ENCODE measurements at regions not wholly inside any gene's neighbourhood (a gene's known extent, or its start where the extent isn't known, plus 50 kb on each side); places are given as distances from the start of the nearest gene placed in this dataset.
"Not testable (repeated sequence)": the region's sequence is repeated elsewhere in the genome, so short reads cannot be mapped to it uniquely, and the experiment has no call there.

DNA sequence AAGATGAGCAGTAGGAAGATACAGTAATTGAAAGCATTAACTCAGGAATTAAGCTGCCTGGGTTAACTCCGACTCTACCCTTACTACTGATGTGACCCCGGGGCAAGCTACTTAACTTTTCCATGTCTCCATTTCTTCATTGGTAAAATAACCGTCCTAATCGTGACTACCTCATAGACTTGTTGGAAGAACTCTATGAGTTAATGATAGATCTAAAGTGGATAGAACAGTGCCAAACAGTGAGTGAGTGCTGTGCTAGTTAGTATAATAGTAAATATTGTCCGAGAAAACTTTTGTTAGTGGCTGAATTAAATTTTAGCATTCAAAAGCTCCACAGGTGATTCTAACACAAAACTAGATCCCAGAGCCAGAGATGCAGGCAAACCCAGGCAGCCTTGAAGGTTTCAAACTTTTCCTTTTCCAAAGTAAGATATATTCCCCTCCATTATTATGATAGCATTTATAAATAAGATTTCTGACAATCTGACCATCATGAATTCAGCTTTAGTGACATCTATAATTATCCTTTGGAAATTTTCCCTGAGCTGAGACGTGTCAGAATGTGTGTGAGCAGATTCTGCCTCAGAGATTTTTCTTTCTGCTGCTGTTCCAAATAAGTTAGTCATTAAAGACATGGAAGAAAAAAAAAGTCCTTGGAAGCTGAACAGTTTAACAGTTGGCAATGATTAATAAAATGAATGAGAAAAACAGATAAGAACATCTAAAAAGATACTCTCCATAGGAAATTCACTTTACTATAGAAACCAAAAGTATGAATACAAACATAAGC is 369.5 kb downstream of the PRELID2 start:
- no peak for TF ChIP-seq POLR2AphosphoS5 (IDR thresholded peaks at IDR 0.05; ENCODE audit: low read depth, low read length)
- TF ChIP-seq TAF1 (IDR thresholded peaks at IDR 0.05; ENCODE audit: borderline replicate concordance, low read depth, low read length): no peak
- TF ChIP-seq POLR2A (IDR thresholded peaks at IDR 0.05; ENCODE audit: low read depth, low read length): no peak
- DNase-seq (ENCODE audit: insufficient read length): no peak
- no peak for FAIRE-seq

DNA sequence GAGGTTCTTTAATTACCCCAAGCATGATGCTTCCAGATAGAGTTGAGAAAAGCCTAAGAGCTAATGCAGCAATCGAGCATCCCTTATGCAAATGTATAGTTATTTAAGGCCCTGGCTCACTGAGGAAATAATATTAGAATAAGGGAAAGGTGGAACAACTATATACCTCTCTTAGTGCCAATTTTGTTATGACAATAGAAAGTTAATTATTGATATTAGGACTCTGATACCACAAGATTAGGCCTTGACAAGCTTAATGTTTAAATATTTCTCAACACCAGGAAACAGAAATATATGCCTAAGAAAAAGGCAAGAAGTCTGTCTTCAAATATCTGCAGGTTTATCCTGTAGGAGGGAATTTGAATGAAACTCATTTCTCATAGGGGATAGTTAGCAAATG is 371.0 kb downstream of the PRELID2 start:
- TF ChIP-seq POLR2A (IDR thresholded peaks at IDR 0.05; ENCODE audit: low read depth, low read length) (no peak), TAF1 (IDR thresholded peaks at IDR 0.05; ENCODE audit: borderline replicate concordance, low read depth, low read length) (no peak), POLR2AphosphoS5 (IDR thresholded peaks at IDR 0.05; ENCODE audit: low read depth, low read length) (no peak)
- FAIRE-seq (no peak), DNase-seq (ENCODE audit: insufficient read length) (no peak)

DNA sequence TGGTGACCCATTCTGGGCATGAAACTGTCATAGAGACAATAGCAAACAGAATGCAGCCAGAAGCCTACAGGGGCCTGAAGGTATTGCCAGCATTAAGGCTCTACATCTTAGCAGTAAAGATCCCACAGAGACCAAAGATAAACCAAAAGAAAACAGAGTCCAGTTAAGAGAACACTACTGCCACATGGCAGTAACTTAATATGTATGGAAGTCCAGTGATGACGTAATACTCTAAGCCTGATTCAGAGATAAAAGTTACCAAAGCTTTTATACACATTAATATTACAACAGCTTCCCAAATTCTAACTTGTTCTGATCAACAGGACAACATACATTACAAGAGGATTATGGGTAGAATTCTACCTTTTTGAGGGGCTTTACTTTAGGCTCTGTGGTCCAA is 371.5 kb downstream of the PRELID2 start:
- TF ChIP-seq TAF1 (IDR thresholded peaks at IDR 0.05; ENCODE audit: borderline replicate concordance, low read depth, low read length) (no peak), POLR2A (IDR thresholded peaks at IDR 0.05; ENCODE audit: low read depth, low read length) (no peak), POLR2AphosphoS5 (IDR thresholded peaks at IDR 0.05; ENCODE audit: low read depth, low read length) (no peak)
- FAIRE-seq (no peak), DNase-seq (ENCODE audit: insufficient read length) (no peak)

DNA sequence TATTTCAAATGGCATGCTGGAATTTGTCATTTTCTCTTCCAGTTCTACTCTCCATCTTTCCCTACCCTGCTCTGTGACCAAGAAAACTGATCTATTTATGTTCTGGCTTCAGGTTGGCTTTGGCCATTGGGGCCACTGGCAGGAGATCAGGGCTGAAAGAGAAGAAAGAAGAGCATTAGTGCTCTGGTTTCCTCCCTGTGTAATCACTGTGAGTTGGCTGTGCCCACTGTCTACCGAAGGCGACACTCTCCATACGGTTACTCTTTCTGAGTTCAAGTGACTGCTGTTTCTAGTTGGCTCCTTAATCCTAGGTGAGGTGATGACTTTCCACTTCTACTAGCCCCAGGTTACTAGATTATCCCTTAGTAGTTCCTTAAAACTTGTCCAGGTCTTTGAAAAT is 372.6 kb downstream of the PRELID2 start:
- no peak for TF ChIP-seq POLR2A (IDR thresholded peaks at IDR 0.05; ENCODE audit: low read depth, low read length)
- TF ChIP-seq POLR2AphosphoS5 (IDR thresholded peaks at IDR 0.05; ENCODE audit: low read depth, low read length): no peak
- TF ChIP-seq TAF1 (IDR thresholded peaks at IDR 0.05; ENCODE audit: borderline replicate concordance, low read depth, low read length): no peak
- FAIRE-seq: no peak
- no peak for DNase-seq (ENCODE audit: insufficient read length)

DNA sequence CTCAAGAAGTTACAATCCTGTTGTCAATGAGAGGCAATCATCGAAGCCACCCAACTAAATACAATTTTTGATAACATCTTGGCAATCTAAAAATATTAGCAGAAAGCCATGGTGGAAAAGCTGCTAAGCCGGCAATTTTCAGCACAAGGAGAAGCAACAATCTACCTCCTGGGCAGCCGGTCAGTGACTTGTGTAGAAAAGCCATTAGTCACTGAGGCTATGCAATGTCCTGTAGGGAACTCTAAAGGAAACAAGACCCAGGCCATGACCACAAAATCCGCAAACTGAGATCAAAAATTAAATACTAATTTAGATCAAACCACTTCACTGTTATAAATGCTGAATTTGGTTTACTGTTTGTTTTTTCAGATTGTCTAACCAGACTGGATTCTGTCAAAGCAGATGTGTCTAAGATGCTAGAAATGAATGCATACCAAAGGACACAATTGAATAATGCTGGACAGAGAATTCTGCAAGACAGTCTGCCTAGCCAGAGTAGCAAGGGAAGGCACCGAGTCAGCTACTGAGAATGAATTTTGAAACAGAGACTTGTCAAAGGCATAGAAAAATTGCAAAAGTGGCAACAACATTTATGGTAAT is 384.8 kb downstream of the PRELID2 start:
- no peak for TF ChIP-seq TAF1 (IDR thresholded peaks at IDR 0.05; ENCODE audit: borderline replicate concordance, low read depth, low read length)
- TF ChIP-seq POLR2A (IDR thresholded peaks at IDR 0.05; ENCODE audit: low read depth, low read length): no peak
- no peak for TF ChIP-seq POLR2AphosphoS5 (IDR thresholded peaks at IDR 0.05; ENCODE audit: low read depth, low read length)
- no peak for FAIRE-seq
- DNase-seq (ENCODE audit: insufficient read length): no peak

GRCh38 chr5:145449794-145450193 is 385.3 kb downstream of the PRELID2 start:
- DNase-seq (ENCODE audit: insufficient read length) (no peak), FAIRE-seq (no peak)
- TF ChIP-seq POLR2A (IDR thresholded peaks at IDR 0.05; ENCODE audit: low read depth, low read length): no peak
- no peak for TF ChIP-seq POLR2AphosphoS5 (IDR thresholded peaks at IDR 0.05; ENCODE audit: low read depth, low read length)
- no peak for TF ChIP-seq TAF1 (IDR thresholded peaks at IDR 0.05; ENCODE audit: borderline replicate concordance, low read depth, low read length)

DNA sequence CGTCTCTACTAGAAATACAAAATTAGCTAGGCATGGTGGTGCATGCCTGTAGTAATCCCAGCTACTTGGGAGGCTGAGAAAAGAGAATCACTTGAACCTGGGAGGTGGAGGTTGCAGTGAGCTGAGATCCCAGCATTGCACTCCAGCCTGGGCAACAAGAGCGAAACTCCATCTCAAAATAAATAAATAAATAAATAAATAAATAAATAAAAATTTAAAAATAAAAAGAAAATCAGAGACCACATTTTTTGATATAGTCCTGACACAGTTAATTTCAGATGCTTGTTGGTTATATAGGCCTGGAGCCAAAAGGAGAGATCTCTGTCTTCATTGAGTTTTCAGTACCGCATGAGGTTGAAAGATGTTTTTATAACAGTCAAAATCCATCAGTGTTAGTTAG is 388.3 kb downstream of the PRELID2 start:
- FAIRE-seq; DNase-seq (ENCODE audit: insufficient read length): not testable (repeated sequence)

DNA sequence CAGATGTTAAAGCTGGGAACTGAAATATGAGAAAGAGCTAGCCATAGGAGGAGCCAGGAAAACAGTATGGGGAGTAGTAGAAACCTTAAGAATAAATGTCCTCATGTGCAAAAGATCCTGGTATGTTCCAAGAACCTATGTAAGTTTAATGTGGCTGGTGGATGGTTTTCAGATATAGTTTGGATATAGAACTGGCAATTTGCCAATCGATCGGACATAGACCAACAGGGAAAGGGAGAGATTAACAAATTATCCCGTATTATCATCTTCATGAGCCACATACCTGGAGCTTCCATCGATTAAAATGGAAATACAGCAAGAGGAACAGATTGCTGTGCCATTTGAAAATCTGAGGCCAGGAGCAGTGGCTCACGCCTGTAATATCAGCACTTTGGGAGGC is 388.7 kb downstream of the PRELID2 start:
- TF ChIP-seq TAF1 (IDR thresholded peaks at IDR 0.05; ENCODE audit: borderline replicate concordance, low read depth, low read length): no peak
- no peak for TF ChIP-seq POLR2A (IDR thresholded peaks at IDR 0.05; ENCODE audit: low read depth, low read length)
- no peak for TF ChIP-seq POLR2AphosphoS5 (IDR thresholded peaks at IDR 0.05; ENCODE audit: low read depth, low read length)
- no peak for FAIRE-seq

GRCh38 chr5:145445027-145445426 is 390.1 kb downstream of the PRELID2 start:
- DNase-seq (ENCODE audit: insufficient read length) (no peak), FAIRE-seq (no peak)
- TF ChIP-seq TAF1 (IDR thresholded peaks at IDR 0.05; ENCODE audit: borderline replicate concordance, low read depth, low read length) (no peak), POLR2A (IDR thresholded peaks at IDR 0.05; ENCODE audit: low read depth, low read length) (no peak), POLR2AphosphoS5 (IDR thresholded peaks at IDR 0.05; ENCODE audit: low read depth, low read length) (no peak)

More for the DNA sequence above, 388.7 kb downstream of the PRELID2 start:
- DNase-seq (ENCODE audit: insufficient read length): no peak

GRCh38 chr5:145443964-145444363 is 391.2 kb downstream of the PRELID2 start:
- FAIRE-seq (no peak), DNase-seq (ENCODE audit: insufficient read length) (no peak)
- TF ChIP-seq TAF1 (IDR thresholded peaks at IDR 0.05; ENCODE audit: borderline replicate concordance, low read depth, low read length) (no peak), POLR2AphosphoS5 (IDR thresholded peaks at IDR 0.05; ENCODE audit: low read depth, low read length) (no peak)

GRCh38 chr5:145443366-145443765 is 391.8 kb downstream of the PRELID2 start:
- DNase-seq (ENCODE audit: insufficient read length) (no peak), FAIRE-seq (no peak)
- TF ChIP-seq TAF1 (IDR thresholded peaks at IDR 0.05; ENCODE audit: borderline replicate concordance, low read depth, low read length) (no peak), POLR2A (IDR thresholded peaks at IDR 0.05; ENCODE audit: low read depth, low read length) (no peak), POLR2AphosphoS5 (IDR thresholded peaks at IDR 0.05; ENCODE audit: low read depth, low read length) (no peak)

GRCh38 chr5:145442661-145443060 is 392.5 kb downstream of the PRELID2 start:
- DNase-seq (ENCODE audit: insufficient read length); FAIRE-seq: not testable (repeated sequence)
